ENCODE measurements at regions not wholly inside any gene's neighbourhood (a gene's known extent, or its start where the extent isn't known, plus 50 kb on each side); places are given as distances from the start of the nearest gene placed in this dataset.

- no peak for ATAC-seq (ENCODE audit: insufficient read depth, low read depth)
- H4K20me1 ChIP-seq (ENCODE audit: insufficient read depth, low read length), result no peaks in the 10 kb centered on the region
- H3K79me2 ChIP-seq (ENCODE audit: insufficient read depth, low read length), result no peaks in the 10 kb centered on the region
- no peak overlapping the region for H3K9ac ChIP-seq (ENCODE audit: low read depth, low read length)
- H2AFZ ChIP-seq (ENCODE audit: low read depth, low read length), result no peak overlapping the region
- H3K9me3 ChIP-seq (ENCODE audit: insufficient read depth, low read length, severe bottlenecking), result no peaks in the 10 kb centered on the region
- H3K4me2 ChIP-seq (ENCODE audit: insufficient read depth, low read length), result no peak overlapping the region
- no peaks in the 10 kb centered on the region for H3K36me3 ChIP-seq (ENCODE audit: insufficient read depth, low read length)
- H3K27me3 ChIP-seq (ENCODE audit: insufficient read depth, low read length, poor library complexity), result no peaks in the 10 kb centered on the region
- no peak overlapping the region for H3K4me3 ChIP-seq (ENCODE audit: low read depth in 1 of 2, low read length in 2 of 2)
- H3K4me1 ChIP-seq (ENCODE audit: insufficient read depth, low read length), result no peaks in the 10 kb centered on the region
- TF ChIP-seq EZH2 (IDR thresholded peaks at IDR 0.05; ENCODE audit: borderline replicate concordance, low read depth, low read length, severe bottlenecking) (no peak), CTCF (IDR thresholded peaks at IDR 0.05; ENCODE audit: borderline replicate concordance, extremely low read depth, low read length, poor library complexity, severe bottlenecking) (no peak)
- DNase-seq, result no peak
- H3K27ac ChIP-seq (ENCODE audit: low read length), result no peak overlapping the region
These were observed 120.5 kb upstream of the PEG3 start for GRCh38 chr19:56960959-56961543.

GRCh38 chr19:56964410-56964920, 123.9 kb upstream of the PEG3 start:
- Histone ChIP-seq H4K20me1 (ENCODE audit: insufficient read depth, low read length) (no peaks in the 10 kb centered on the region), H2AFZ (ENCODE audit: low read depth, low read length) (no peak overlapping the region), H3K4me2 (ENCODE audit: insufficient read depth, low read length) (no peak overlapping the region), H3K4me1 (ENCODE audit: insufficient read depth, low read length) (no peaks in the 10 kb centered on the region), H3K27me3 (ENCODE audit: insufficient read depth, low read length, poor library complexity) (no peaks in the 10 kb centered on the region), H3K4me3 (ENCODE audit: low read depth in 1 of 2, low read length in 2 of 2) (no peak overlapping the region), H3K36me3 (ENCODE audit: insufficient read depth, low read length) (no peaks in the 10 kb centered on the region), H3K27ac (ENCODE audit: low read length) (no peak overlapping the region), H3K79me2 (ENCODE audit: insufficient read depth, low read length) (no peaks in the 10 kb centered on the region), H3K9ac (ENCODE audit: low read depth, low read length) (no peak overlapping the region), H3K9me3 (ENCODE audit: insufficient read depth, low read length, severe bottlenecking) (no peaks in the 10 kb centered on the region)
- TF ChIP-seq EZH2 (IDR thresholded peaks at IDR 0.05; ENCODE audit: borderline replicate concordance, low read depth, low read length, severe bottlenecking), result no peak
- TF ChIP-seq CTCF (IDR thresholded peaks at IDR 0.05; ENCODE audit: borderline replicate concordance, extremely low read depth, low read length, poor library complexity, severe bottlenecking), result no peak
- no peak for ATAC-seq (ENCODE audit: insufficient read depth, low read depth)
- no peak for DNase-seq

GRCh38 chr19:56966225-56966696, 125.7 kb upstream of the PEG3 start:
- Histone ChIP-seq H3K27me3 (ENCODE audit: insufficient read depth, low read length, poor library complexity) (no peaks in the 10 kb centered on the region), H3K9ac (ENCODE audit: low read depth, low read length) (no peak overlapping the region), H3K4me1 (ENCODE audit: insufficient read depth, low read length) (no peaks in the 10 kb centered on the region), H3K36me3 (ENCODE audit: insufficient read depth, low read length) (no peaks in the 10 kb centered on the region), H3K27ac (ENCODE audit: low read length) (no peak overlapping the region), H3K4me3 (ENCODE audit: low read depth in 1 of 2, low read length in 2 of 2) (no peak overlapping the region), H4K20me1 (ENCODE audit: insufficient read depth, low read length) (no peaks in the 10 kb centered on the region), H3K9me3 (ENCODE audit: insufficient read depth, low read length, severe bottlenecking) (no peaks in the 10 kb centered on the region), H3K4me2 (ENCODE audit: insufficient read depth, low read length) (no peak overlapping the region), H3K79me2 (ENCODE audit: insufficient read depth, low read length) (no peaks in the 10 kb centered on the region), H2AFZ (ENCODE audit: low read depth, low read length) (no peak overlapping the region)
- ATAC-seq (ENCODE audit: insufficient read depth, low read depth), result no peak
- TF ChIP-seq EZH2 (IDR thresholded peaks at IDR 0.05; ENCODE audit: borderline replicate concordance, low read depth, low read length, severe bottlenecking) (no peak), CTCF (IDR thresholded peaks at IDR 0.05; ENCODE audit: borderline replicate concordance, extremely low read depth, low read length, poor library complexity, severe bottlenecking) (no peak)
- no peak for DNase-seq
